ENCODE measurements at regions not wholly inside any gene's neighbourhood (a gene's known extent, or its start where the extent isn't known, plus 50 kb on each side); places are given as distances from the start of the nearest gene placed in this dataset.
"Not testable (repeated sequence)": the region's sequence is repeated elsewhere in the genome, so short reads cannot be mapped to it uniquely, and the experiment has no call there.

DNA sequence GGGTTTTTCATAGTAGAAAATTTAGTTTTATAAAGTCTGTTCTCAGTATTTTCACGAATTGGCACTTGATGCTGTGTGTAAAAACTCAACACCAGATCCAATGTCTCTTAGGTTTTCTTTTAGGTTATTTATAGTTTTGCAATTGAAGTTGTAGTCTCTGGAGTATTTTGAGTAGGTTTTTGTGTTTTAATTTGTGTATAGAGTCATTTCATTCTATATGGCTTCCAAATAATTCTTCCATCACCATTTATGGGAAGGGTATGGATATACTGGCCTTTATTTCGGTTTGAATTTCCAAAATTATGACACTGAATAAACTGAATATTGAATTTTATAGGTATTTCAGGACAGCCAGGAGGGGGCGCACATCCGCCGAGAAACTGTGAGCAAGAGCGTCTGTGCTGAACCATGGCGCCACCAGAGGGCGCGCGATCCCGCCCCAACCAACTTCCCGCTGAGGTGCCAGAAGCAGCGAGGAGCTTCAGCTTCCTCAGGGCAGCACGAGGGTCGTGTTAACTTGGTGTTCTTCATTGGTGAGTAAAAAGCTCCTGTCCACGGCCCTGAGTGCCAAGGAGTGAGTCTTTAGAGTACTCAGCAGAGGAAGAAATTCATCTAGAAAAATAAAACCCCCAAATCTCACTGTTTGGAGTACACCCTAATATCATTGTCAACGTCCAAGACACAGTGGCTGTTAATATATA is 207.5 kb downstream of the LMLN start:
- not testable (repeated sequence) for H3K27me3 ChIP-seq, H3K4me3 ChIP-seq, H3K4me2 ChIP-seq, H3K27ac ChIP-seq, H3K9me3 ChIP-seq, H3K9ac ChIP-seq, H4K20me1 ChIP-seq, H3K4me1 ChIP-seq, H3K36me3 ChIP-seq

DNA sequence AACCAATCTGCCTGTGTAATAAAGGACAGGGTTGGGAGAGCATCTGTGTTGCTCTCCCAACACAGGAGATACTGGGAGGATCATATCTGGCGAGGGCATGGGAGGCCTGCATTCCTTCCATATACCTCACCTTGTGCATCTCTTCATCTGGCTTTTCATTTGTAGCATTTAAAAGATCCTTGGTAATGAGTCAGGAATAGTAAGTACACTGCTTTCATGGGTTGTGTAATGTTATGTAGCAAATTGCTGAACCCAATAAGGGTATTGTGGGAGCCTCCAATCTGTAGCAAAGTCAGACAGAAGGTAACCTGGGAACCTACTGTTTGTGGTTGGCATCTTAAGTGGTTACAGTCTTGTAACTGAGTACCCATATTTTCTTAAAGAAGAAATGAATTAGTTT is 210.8 kb downstream of the LMLN start:
- not testable (repeated sequence) for H3K27ac ChIP-seq, H3K4me2 ChIP-seq, H3K9ac ChIP-seq, H3K4me1 ChIP-seq, H4K20me1 ChIP-seq, H3K36me3 ChIP-seq, H3K27me3 ChIP-seq, H3K4me3 ChIP-seq
- H3K9me3 ChIP-seq: peaks cover 10% of the 10 kb centered on the region; the same call in 1 of the 2 replicates

DNA sequence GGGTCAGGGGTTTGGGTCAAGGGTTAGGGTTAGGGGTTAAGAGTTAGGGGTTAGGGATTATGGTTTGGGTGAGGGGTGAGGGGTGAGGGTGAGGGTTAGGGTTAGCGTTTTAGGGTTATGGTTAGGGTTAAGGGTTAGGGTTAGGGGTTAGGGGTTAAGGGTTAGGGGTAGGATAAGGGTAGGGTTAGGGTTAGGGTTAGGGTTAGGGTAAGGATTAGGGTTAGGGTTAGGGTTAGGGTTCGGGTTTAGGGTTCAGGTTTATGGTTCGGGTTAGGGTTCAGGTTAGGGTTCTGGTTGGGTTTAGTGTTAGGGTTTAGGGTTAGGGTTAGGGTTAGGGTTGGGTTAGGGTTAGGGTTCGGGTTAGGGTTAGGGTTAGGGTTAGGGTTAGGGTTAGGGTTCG is 213.1 kb downstream of the LMLN start:
- not testable (repeated sequence) for H3K36me3 ChIP-seq, H3K27me3 ChIP-seq, H4K20me1 ChIP-seq, H3K4me2 ChIP-seq, H3K27ac ChIP-seq, H3K4me3 ChIP-seq, H3K9ac ChIP-seq, H3K4me1 ChIP-seq
- H3K9me3 ChIP-seq: peaks cover 10% of the 10 kb centered on the region; the same call in 1 of the 2 replicates

DNA sequence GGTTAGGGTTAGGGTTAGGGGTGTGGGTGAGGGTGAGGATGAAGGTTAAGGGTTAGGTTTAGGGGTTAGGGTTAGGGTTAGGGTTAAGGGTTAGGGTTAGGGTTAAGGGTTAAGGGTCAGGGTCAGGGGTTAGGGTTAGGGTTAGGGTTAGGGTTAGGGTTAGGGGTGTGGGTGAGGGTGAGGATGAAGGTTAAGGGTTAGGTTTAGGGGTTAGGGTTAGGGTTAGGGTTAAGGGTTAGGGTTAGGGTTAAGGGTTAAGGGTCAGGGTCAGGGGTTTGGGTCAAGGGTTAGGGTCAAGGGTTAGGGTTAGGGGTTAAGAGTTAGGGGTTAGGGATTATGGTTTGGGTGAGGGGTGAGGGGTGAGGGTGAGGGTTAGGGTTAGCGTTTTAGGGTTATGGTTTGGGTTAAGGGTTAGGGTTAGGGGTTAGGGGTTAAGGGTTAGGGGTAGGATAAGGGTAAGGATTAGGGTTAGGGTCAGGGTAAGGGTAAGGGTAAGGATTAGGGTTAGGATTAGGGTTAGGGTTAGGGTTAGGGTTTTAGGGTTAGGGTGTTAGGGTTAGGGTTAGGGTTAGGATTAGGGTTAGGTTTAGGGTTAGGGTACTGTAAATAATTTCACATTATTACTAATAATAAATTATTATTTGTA is 214.0 kb downstream of the LMLN start:
- not testable (repeated sequence) for H3K27me3 ChIP-seq, H3K4me2 ChIP-seq, H3K4me1 ChIP-seq, H3K4me3 ChIP-seq, H3K36me3 ChIP-seq, H3K9ac ChIP-seq, H3K27ac ChIP-seq, H4K20me1 ChIP-seq
- peaks cover 10% of the 10 kb centered on the region; the same call in 1 of the 2 replicates for H3K9me3 ChIP-seq
